HG03521 (cell line): ENCODE measurements at regions not wholly inside any gene's neighbourhood (a gene's known extent, or its start where the extent isn't known, plus 50 kb on each side); places are given as distances from the start of the nearest gene placed in this dataset.

Experiments
- ATAC-seq: cut with Tn5 transposase; IDR thresholded peaks from one replicate; pipeline ENCODE4 v1.9.1; 2021; ENCODE audit warnings: mild to moderate bottlenecking, moderate library complexity; ENCODE audit not compliant: unreplicated experiment

DNA sequence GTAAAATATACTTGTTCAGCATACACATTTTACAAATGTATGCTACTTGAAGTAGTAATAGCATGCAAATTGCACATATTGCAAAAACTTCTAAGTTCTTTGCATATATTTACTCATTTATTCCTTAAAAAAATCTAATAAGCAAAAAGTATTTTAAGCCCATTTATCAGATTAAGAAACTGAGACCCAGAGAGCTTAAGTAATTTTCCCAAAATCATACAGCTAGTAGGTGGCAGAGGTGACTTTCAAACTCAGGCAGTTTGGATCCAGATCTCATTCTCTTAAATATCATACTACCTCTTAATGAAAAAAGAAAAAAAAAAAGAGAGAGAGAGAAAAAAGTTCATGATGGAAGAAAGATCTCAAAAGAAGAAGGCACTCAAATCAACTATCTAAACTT, 157.9 kb downstream of the RPS12 start:
- ATAC-seq: no peak

DNA sequence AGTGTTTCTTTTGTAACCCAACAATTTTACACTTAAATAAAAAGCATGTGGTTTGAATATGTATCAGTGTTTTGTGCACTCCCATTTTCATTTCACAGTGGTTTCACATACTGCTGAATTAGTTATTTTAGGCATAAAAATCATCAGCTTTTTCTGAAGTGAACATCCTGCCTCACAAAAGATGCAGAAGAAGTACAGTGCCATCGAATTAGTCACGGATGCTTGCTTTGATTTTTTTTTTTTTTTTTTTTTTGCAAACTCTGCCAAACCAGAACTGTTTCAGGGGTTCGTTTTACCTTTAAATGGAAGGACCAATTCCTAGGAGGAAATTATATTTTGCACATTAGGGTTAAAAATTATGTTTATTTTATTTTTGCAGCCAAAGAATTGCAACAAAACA, 158.6 kb downstream of the RPS12 start:
- ATAC-seq: no peak

- ATAC-seq: no peak
Measured at GRCh38 chr6:132973514-132973993, 159.2 kb downstream of the RPS12 start.

DNA sequence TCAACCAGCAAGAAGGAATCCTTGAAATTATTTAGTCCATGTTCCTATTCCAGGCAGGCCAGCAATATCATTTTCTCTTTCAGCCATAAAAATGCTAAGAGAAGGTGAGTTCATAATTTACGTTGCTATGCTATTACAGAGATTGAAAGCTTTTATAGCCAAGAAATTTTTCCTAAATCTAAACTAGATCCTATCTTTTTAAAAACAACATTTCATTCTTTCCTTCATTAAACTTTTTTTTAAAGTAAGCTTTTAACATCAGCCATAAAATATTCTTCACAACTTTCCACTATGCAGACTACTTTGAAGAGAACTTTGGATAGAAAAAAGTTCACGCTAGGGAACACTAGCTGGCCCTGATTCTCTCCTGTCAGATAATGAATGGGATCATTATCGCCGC, 159.8 kb downstream of the RPS12 start:
- ATAC-seq: no peak

DNA sequence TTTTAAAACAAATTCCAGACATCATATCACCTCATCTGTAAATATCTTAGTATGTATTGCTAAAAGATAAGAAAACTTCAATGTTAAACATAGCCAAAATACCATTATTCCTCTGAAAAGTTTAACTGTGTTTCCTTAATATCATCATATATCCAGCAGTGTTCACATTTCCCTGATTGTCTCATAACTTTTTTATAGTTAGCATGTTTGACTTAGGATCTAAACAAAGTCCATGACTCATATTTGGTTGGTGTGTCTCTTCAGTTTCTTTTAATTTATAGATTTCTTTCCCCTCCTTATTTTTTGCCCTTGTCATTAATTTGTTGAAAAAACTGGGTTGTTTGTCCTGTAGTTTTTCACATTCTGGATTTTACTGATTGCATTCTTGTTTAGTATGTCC, 163.0 kb downstream of the RPS12 start:
- ATAC-seq: no peak

- ATAC-seq: no peak
Measured at GRCh38 chr6:132978685-132979084, 164.3 kb downstream of the RPS12 start.

GRCh38 chr6:132993738-132994137, 179.4 kb downstream of the RPS12 start:
- no peak for ATAC-seq

DNA sequence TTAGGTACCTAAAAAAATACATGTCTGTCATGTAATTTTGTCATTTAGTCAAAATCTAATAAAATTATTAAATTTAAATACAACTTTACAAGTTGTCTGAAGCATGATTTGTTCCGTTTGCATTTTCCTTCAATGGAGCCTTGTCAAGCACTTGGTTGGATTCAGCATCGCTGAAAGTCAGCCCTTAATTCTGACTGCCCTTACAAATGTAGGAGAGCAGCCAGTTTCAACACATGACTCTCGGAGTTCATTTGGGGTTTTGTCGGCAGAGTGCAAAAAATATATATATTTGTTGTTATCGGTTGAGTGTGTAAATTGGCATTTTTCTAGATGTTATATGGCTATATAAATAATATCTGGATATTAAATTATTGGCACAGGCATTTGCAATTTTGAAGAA, 180.6 kb downstream of the RPS12 start:
- no peak for ATAC-seq

DNA sequence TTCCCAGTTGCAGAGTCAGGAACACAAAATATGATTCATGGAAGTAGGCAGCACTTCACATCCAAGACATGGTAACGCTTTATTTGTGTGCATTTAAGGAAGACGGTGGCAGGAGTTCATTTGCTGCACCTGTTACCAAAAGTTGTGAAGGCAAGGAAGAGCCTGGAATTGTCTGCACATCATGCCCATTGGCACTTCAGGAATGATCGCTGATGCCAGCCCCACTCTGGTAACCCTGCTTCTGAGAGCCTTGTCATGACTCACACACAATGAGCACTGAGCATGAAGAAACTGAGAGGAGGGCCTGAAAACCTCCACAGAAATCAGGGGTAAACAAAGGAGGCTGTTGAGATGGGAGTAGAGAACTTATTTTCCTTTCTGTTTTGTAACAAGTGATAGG, 181.1 kb downstream of the RPS12 start:
- no peak for ATAC-seq

DNA sequence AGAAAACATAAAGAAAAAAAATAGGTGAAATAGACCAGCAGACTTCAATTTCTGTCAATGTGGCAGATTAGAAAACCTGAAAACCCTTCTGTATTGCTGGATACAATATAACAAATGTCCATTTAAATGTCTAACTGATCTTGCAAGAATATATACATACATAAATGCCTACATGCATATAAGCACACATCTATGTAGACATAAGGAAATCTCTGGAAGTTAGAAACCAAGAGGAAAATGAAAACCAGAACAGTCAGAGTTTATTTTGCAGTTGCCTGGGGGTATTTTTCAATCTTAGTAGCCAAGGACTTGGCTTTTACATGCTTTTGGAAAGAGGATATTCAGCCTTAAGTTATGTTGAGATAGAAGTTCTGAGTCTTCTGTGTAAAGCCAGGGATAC, 184.0 kb downstream of the RPS12 start:
- no peak for ATAC-seq

DNA sequence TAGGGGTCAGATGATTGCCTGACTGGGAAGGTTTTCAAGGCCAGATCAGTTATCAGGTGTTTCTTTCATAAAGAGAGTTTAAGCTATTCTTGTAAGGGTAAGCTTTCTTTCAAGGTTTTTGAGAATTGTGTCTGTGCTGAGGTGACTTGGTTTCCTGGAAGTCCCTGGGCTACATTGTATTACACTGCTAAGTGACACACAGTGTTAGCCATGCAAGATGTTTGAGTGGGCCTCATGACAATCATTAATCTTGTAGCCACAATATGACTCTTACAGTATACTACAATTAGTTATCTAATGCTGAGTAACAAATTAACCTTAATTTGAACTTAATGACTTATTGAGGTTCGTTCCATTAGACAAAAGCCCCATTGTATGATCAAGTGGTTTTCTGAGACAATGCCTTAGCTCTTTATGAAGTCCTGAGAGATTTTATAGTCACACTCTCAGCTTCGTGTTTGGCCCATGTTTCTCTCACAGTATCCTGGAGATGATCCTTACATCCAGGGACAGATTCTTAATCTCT, 186.7 kb downstream of the RPS12 start:
- no peak for ATAC-seq

DNA sequence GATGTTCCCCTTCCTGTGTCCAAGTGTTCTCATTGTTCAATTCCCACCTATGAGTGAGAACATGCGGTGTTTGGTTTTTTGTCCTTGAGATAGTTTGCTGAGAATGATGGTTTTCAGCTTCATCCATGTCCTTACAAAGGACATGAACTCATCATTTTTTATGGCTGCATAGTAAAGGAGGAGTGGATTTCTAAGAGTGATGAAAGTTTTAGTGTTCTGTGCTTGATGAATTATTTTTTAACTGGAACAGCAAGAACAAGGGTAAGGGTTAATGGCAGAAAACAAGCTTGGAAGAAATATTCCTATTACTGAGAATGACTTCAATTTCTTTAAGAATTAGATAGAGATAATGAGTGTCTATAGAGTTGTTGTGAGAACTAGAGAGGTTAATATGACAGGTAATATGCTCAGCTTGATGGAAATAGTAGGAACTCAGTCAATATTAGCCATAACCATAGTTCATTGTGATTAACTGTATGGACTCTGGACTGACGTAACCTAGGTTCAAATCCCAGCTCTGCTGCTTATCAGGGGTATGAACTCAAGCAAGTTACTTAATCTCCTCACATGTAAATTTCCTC, 190.0 kb downstream of the RPS12 start:
- no peak for ATAC-seq

GRCh38 chr6:133012774-133013173, 198.4 kb downstream of the RPS12 start:
- ATAC-seq: no peak

DNA sequence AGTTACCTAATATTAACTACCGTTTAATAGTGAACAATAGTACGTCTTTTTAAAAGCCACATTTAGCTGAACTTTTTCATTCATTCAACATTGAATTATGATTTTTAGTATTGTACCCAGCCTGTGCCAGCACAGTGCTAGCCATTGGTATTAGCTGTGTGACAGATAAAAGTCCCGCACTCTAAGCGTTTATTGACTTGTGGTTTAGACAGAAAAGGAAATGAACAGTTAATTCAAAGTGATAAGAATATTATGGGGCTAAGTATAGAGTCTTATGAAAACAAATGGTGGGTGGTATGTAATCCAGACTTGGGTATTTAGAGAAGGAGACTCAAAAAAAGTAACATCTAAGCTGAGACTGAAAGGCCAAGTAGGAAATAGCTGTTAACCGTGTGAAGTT, 202.3 kb downstream of the RPS12 start:
- ATAC-seq: no peak

DNA sequence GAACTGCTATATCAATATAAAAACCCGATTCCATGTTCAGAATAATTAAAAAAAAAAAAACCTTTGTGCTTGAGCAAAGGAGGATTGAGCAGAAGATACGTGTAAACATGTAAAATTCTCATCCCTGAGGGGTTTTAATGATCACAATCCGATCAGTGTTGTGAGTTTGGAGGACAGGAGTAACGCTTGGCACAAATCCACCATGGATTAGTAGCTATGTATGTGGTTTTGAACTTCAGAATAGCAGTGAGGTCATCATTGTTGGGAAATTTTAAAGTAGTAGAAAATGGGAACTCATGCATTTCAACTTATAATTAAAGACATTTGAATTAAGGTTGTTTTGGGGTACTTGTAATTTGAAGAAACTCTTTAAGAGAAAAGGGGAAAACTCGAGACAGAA, 203.2 kb downstream of the RPS12 start:
- ATAC-seq: no peak

DNA sequence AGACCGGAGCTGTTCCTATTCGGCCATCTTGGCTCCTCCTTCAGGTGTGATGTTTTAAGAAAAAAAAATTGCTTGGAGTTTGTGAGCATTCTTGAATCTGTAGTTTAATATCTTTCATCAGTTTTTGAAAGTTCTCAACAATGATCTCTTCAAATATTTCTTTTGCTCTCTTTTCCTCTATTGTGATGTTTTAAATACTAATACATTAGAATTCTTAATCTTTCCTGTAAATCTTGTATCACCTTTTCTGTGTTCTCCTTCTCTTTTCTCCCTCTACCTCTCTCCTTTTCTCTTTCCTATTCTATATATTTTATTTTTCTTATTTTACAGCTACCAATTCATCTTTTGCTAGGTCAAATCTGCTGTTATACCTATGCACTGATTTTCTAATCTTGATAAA, 212.3 kb downstream of the RPS12 start:
- no peak for ATAC-seq

- no peak for ATAC-seq
Measured at GRCh38 chr6:133033263-133033662, 207.9 kb upstream of the EYA4 start.

DNA sequence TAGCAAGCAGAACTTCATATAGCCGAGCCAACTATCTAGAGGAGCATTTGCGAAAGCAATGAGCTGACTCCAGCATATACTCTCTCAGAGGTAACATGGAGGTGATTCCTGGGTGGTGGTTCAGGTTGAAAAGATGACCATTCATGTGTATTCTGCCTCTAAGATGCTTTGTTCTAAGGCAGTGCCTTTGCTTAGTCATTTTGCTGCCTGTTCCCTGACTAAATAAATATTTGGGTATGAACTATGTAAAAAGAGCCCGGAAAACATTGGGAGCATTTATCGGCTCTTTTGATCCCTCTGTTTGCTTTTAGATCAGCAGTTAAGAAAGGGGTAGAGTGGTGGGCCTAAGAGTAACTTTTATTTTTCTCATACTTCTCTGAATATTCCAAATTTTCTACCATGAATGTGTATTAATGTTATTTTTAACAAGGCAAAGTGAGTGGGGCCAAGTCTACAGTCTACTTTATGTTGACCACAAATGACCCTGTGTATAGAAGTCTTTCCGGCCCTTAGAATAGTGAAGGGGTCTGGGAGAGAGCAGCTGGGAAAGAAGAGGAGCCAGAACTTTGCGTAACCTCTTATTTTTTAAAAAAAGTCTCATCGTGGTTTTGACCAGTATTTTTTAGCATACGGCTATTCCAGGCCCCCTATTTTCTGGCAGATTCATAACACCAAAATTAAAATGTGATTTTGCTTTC, 206.5 kb upstream of the EYA4 start:
- ATAC-seq: no peak

- no peak for ATAC-seq
Measured at GRCh38 chr6:133040094-133040802, 200.9 kb upstream of the EYA4 start.

DNA sequence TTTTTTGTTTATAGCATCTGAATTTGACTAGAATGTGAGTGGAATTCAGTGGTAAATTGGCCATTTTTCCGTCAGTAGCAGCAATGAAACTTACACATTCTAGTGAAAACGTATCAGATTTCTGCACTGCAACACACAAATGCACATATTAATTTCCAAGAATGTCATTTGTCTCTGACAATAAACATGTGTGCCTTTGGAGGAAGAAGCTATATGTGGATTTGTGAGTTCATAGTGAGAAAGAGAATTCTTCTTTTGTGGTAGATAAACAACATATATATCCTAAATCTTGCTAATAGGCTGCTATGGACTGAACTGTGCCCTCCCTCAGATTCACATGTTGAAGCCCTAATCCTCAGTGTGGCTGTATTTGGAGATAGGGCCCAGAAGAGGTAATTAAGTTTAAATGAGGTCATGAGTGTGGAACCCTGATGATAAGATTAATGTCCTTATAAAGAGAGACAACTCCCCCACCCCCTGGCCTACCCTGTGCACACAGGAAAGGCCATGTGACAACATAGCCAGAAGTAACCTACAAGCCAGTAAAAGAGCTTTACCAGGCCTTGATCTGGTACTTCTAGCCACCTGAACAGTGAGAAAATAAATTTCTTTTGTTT, 200.2 kb upstream of the EYA4 start:
- no peak for ATAC-seq

DNA sequence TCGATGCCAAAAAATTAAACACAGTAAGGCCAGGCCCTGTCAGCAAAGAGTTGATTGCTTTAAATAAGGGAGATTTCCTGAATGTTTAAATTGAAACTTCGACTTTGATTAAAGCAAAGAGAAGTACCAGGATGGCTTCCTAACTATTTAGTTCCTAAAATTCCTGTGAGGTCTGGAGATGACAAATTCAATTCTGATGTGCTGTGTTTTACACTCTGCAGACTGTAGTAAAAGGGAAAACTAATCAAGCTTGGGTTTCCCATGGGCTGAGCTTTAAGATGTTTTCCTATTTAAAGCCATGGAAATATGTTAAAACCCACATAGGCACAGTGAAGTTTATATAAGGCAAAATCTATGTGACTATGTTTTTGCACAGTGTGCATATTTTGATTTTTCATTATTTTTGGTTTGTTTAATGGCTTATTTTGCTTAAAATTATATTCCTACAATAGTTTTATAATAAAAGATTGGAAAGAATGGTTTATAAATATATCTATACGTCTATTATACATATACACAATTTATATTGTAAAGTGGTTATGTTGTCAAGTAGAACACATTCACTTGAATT, 198.5 kb upstream of the EYA4 start:
- no peak for ATAC-seq
